ENCODE measurements at regions not wholly inside any gene's neighbourhood (a gene's known extent, or its start where the extent isn't known, plus 50 kb on each side); places are given as distances from the start of the nearest gene placed in this dataset.

DNA sequence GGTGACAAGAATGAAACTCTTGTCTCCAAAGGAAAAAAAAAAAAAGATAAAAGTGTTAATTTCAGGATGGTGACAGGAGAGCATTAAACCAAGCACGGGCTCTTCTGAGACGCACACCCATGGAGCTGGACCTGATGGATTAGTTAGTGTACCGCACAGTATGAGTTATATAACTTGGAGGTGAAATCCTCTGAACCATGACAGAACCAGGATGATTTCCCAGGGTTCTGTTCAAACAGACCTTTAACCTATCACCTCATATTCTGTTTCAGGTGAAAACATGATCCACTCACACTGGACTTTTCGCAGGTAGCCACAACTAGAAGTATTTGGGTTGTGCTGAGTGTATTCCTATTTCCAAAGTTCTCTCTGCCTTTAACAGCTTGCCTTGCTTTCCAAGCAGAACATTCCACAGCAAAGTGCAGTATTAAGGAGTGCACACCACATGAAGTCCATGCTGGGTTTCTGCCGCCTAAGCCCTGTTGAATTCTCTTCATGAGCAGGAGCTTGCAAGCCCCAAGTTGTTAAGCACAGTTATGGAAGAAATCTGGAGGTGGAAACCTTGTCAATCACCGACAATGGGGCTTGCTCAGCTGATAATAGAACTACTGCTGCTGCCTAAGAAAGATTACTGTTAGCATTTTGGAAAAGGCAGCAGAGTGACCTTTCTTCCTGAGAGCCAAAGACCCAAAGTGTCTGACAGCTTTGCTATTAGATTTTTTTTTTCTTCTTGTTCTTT is 461.7 kb downstream of the TLE1 start:
- Histone ChIP-seq H3K4me1 (ENCODE audit: control insufficient read depth in 3 of 3, insufficient read depth in 3 of 3, low read length in 3 of 3) (no peaks in the 10 kb centered on the region), H3K27me3 (ENCODE audit: control insufficient read depth in 3 of 3, insufficient read depth in 3 of 3, low read length in 3 of 3) (no peaks in the 10 kb centered on the region), H3K27ac (ENCODE audit: low read depth, low read length) (no peak overlapping the region), H3K36me3 (ENCODE audit: control insufficient read depth in 3 of 3, insufficient read depth in 3 of 3, low read length in 3 of 3) (no peaks in the 10 kb centered on the region), H3K9me3 (ENCODE audit: control insufficient read depth in 3 of 3, low read length in 3 of 3) (no peaks in the 10 kb centered on the region), H3K9ac (ENCODE audit: low read depth in 1 of 3, low read length in 3 of 3) (no peak overlapping the region), H3K4me3 (ENCODE audit: low read length in 3 of 3) (no peak overlapping the region)

DNA sequence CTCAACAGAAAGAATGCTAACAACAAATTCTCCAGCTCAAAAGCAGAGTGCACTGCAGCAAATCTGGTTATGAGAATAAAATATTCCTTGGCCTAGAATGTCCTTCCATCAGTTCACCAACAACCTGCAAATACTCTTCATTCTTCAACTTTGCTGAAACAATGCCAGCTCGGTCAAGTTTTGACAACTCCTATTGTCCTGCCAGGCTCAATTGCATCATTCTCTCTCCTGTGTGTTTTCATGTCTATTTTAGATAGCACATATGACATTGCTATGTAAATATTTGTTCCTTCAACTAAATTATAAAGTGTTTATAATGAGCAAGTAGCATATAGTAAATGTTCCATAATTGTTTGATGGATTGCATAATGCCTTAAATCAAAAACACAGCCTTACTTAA is 463.8 kb downstream of the TLE1 start:
- no peaks in the 10 kb centered on the region for H3K4me1 ChIP-seq (ENCODE audit: control insufficient read depth in 3 of 3, insufficient read depth in 3 of 3, low read length in 3 of 3)
- H3K9ac ChIP-seq (ENCODE audit: low read depth in 1 of 3, low read length in 3 of 3), result no peak overlapping the region
- H3K4me3 ChIP-seq (ENCODE audit: low read length in 3 of 3), result no peak overlapping the region
- no peaks in the 10 kb centered on the region for H3K9me3 ChIP-seq (ENCODE audit: control insufficient read depth in 3 of 3, low read length in 3 of 3)
- no peak overlapping the region for H3K27ac ChIP-seq (ENCODE audit: low read depth, low read length)
- H3K36me3 ChIP-seq (ENCODE audit: control insufficient read depth in 3 of 3, insufficient read depth in 3 of 3, low read length in 3 of 3), result no peaks in the 10 kb centered on the region
- H3K27me3 ChIP-seq (ENCODE audit: control insufficient read depth in 3 of 3, insufficient read depth in 3 of 3, low read length in 3 of 3), result no peaks in the 10 kb centered on the region

DNA sequence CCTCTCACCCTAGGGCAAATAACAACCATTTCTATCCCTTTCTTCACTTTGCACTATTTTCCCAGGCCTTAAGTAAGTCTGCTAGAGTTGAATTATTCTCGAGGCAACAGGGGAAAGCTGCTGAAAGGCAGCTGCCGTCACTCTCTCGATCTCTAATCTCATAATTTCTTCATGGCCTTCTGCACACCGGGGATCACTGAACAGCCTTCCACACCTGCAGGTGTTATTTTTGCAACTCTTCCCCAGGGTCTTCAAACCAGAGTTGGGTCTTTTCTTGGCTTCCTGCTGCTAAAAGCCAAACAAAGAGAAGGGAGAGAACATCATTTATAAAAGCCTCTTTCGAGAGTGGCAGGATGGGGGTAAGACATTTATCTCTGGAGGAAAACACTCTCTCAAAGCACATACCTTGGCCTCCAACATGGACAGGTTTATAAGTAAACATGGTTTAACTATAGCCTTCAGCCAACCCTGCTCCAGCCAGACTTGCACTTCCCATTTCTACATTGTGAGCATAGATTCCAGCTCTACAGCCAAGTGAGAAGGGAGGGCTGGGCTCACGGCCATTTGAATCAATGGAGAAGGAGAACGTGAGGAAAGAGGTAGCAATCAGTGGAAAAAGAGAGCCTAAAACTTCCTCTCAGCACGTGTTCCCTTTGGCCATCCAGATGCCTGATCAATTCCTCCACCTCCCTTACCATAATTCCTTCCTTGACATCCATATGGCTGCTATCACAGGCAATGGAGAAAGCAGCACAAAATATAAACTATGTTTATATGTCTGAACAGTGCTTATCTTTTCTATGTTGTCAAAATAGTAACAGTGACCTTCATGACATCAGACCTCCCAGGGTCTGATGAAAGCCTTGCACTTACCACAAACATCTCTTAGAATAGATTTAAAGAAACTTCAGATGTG is 464.9 kb downstream of the TLE1 start:
- H3K9me3 ChIP-seq (ENCODE audit: control insufficient read depth in 3 of 3, low read length in 3 of 3), result no peaks in the 10 kb centered on the region
- no peaks in the 10 kb centered on the region for H3K27me3 ChIP-seq (ENCODE audit: control insufficient read depth in 3 of 3, insufficient read depth in 3 of 3, low read length in 3 of 3)

DNA sequence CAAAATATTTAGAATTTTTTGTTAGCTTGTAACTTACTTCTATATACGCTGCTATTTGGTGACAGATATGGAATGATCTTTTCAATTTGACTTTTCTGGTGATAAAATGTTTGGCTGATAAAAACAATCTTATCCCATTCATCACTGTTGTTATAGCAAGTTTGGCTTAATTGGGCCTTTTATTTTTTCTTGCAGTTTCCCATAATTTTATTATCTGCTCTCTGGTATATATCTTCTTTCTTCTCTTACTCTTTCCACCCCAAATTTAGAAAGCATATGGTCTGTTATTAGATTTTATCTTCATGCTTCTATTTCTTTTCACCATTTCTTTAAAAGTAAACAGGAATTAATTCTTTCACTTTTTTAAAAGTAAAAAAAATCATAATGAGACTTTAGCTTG is 474.4 kb downstream of the TLE1 start:
- H3K9me3 ChIP-seq (ENCODE audit: control insufficient read depth in 3 of 3, low read length in 3 of 3), result no peaks in the 10 kb centered on the region
- no peaks in the 10 kb centered on the region for H3K36me3 ChIP-seq (ENCODE audit: control insufficient read depth in 3 of 3, insufficient read depth in 3 of 3, low read length in 3 of 3)
- no peak overlapping the region for H3K27ac ChIP-seq (ENCODE audit: low read depth, low read length)
- H3K4me3 ChIP-seq (ENCODE audit: low read length in 3 of 3), result no peak overlapping the region
- H3K27me3 ChIP-seq (ENCODE audit: control insufficient read depth in 3 of 3, insufficient read depth in 3 of 3, low read length in 3 of 3), result no peaks in the 10 kb centered on the region
- H3K4me1 ChIP-seq (ENCODE audit: control insufficient read depth in 3 of 3, insufficient read depth in 3 of 3, low read length in 3 of 3), result no peaks in the 10 kb centered on the region
- H3K9ac ChIP-seq (ENCODE audit: low read depth in 1 of 3, low read length in 3 of 3), result no peak overlapping the region

More for the DNA sequence above, 464.9 kb downstream of the TLE1 start:
- no peak overlapping the region for H3K9ac ChIP-seq (ENCODE audit: low read depth in 1 of 3, low read length in 3 of 3)
- no peaks in the 10 kb centered on the region for H3K4me1 ChIP-seq (ENCODE audit: control insufficient read depth in 3 of 3, insufficient read depth in 3 of 3, low read length in 3 of 3)
- H3K27ac ChIP-seq (ENCODE audit: low read depth, low read length), result no peak overlapping the region
- H3K4me3 ChIP-seq (ENCODE audit: low read length in 3 of 3), result no peak overlapping the region
- no peaks in the 10 kb centered on the region for H3K36me3 ChIP-seq (ENCODE audit: control insufficient read depth in 3 of 3, insufficient read depth in 3 of 3, low read length in 3 of 3)

DNA sequence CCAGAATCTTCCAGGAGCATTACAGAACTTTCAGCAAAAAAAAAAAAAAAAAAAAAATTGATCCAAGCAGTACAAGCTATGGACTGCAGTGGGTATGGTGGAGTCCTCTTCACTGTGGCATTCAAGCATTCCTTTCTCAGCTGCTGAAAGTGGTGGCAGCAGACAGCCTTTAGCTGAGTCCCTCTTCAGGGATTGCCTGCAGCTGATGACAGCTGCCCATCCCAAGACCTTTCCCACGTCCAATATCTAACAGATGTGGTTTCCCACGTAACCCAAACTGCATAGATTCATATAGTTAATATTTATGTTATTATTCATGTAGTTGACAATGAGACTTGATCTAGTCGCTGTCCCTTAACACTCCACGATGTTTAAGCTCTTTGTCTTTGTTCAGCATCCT is 475.9 kb downstream of the TLE1 start:
- Histone ChIP-seq H3K4me3 (ENCODE audit: low read length in 3 of 3) (no peak overlapping the region), H3K27me3 (ENCODE audit: control insufficient read depth in 3 of 3, insufficient read depth in 3 of 3, low read length in 3 of 3) (no peaks in the 10 kb centered on the region), H3K27ac (ENCODE audit: low read depth, low read length) (no peak overlapping the region), H3K36me3 (ENCODE audit: control insufficient read depth in 3 of 3, insufficient read depth in 3 of 3, low read length in 3 of 3) (no peaks in the 10 kb centered on the region), H3K4me1 (ENCODE audit: control insufficient read depth in 3 of 3, insufficient read depth in 3 of 3, low read length in 3 of 3) (no peaks in the 10 kb centered on the region), H3K9me3 (ENCODE audit: control insufficient read depth in 3 of 3, low read length in 3 of 3) (no peaks in the 10 kb centered on the region), H3K9ac (ENCODE audit: low read depth in 1 of 3, low read length in 3 of 3) (no peak overlapping the region)

DNA sequence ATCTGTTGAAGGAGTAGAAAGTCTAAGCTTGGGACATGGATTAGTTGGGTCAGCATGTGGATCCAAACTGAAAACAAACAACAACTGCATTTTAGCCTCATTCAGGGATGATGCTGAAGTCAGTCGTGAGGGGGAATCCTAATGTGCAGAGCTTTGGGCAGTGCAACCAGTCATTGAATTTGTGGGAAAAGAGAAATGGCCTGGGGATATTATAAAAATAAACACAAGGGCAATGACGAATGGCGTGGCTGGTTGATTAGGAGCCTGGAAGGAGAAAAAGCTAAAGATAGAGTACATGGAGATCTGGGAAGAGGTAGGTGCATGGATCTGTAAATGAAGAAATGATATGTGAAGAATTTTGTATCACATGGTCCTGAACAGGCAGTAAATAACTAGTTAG is 477.6 kb downstream of the TLE1 start:
- H3K9ac ChIP-seq (ENCODE audit: low read depth in 1 of 3, low read length in 3 of 3), result no peak overlapping the region
- H3K4me1 ChIP-seq (ENCODE audit: control insufficient read depth in 3 of 3, insufficient read depth in 3 of 3, low read length in 3 of 3), result no peaks in the 10 kb centered on the region
- H3K4me3 ChIP-seq (ENCODE audit: low read length in 3 of 3), result no peak overlapping the region
- H3K27me3 ChIP-seq (ENCODE audit: control insufficient read depth in 3 of 3, insufficient read depth in 3 of 3, low read length in 3 of 3), result no peaks in the 10 kb centered on the region
- H3K27ac ChIP-seq (ENCODE audit: low read depth, low read length), result no peak overlapping the region
- no peaks in the 10 kb centered on the region for H3K36me3 ChIP-seq (ENCODE audit: control insufficient read depth in 3 of 3, insufficient read depth in 3 of 3, low read length in 3 of 3)
- no peaks in the 10 kb centered on the region for H3K9me3 ChIP-seq (ENCODE audit: control insufficient read depth in 3 of 3, low read length in 3 of 3)

DNA sequence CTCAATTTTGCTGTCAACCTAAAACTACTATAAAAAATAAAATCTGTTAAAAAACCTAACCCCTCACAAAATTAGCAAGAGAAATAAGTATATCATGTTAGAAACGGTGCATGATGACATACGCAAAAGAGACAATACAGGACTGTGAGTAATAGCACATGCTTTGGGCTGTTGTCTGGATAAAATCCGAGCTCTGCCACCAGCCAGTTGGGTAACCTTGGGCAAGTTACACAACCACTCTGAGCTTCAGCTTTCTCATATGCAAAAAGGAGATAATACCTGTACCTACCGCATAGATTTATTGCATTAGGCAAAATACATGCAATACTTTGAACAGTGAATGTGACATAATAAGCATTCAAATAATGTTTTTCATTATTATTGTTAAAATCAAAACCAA is 481.7 kb downstream of the TLE1 start:
- no peaks in the 10 kb centered on the region for H3K27me3 ChIP-seq (ENCODE audit: control insufficient read depth in 3 of 3, insufficient read depth in 3 of 3, low read length in 3 of 3)
- no peak overlapping the region for H3K27ac ChIP-seq (ENCODE audit: low read depth, low read length)
- no peak overlapping the region for H3K9ac ChIP-seq (ENCODE audit: low read depth in 1 of 3, low read length in 3 of 3)
- H3K4me3 ChIP-seq (ENCODE audit: low read length in 3 of 3), result no peak overlapping the region
- no peaks in the 10 kb centered on the region for H3K36me3 ChIP-seq (ENCODE audit: control insufficient read depth in 3 of 3, insufficient read depth in 3 of 3, low read length in 3 of 3)
- H3K9me3 ChIP-seq (ENCODE audit: control insufficient read depth in 3 of 3, low read length in 3 of 3), result no peaks in the 10 kb centered on the region
- H3K4me1 ChIP-seq (ENCODE audit: control insufficient read depth in 3 of 3, insufficient read depth in 3 of 3, low read length in 3 of 3), result no peaks in the 10 kb centered on the region

DNA sequence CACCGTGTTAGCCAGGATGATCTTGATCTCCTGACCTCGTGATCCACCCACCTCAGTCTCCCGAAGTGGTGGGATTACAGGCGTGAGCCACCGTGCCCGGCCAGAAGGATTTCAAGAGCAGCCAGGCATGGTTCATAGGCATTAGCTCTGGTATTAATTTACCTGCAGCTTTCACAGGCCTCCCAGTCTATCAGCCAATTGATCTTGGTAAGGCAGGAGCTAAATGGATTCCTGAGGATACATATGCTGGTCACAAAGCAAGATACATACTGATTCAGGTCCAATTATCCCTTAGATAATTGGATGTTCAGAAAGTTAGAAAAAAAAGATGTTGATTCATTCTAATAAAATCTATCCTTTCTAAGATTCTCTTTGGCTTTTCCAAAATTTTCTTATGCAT is 487.1 kb downstream of the TLE1 start:
- Histone ChIP-seq H3K4me3 (ENCODE audit: low read length in 3 of 3) (no peak overlapping the region), H3K27me3 (ENCODE audit: control insufficient read depth in 3 of 3, insufficient read depth in 3 of 3, low read length in 3 of 3) (no peaks in the 10 kb centered on the region), H3K9me3 (ENCODE audit: control insufficient read depth in 3 of 3, low read length in 3 of 3) (no peaks in the 10 kb centered on the region), H3K9ac (ENCODE audit: low read depth in 1 of 3, low read length in 3 of 3) (no peak overlapping the region), H3K36me3 (ENCODE audit: control insufficient read depth in 3 of 3, insufficient read depth in 3 of 3, low read length in 3 of 3) (no peaks in the 10 kb centered on the region), H3K4me1 (ENCODE audit: control insufficient read depth in 3 of 3, insufficient read depth in 3 of 3, low read length in 3 of 3) (no peaks in the 10 kb centered on the region), H3K27ac (ENCODE audit: low read depth, low read length) (no peak overlapping the region)

DNA sequence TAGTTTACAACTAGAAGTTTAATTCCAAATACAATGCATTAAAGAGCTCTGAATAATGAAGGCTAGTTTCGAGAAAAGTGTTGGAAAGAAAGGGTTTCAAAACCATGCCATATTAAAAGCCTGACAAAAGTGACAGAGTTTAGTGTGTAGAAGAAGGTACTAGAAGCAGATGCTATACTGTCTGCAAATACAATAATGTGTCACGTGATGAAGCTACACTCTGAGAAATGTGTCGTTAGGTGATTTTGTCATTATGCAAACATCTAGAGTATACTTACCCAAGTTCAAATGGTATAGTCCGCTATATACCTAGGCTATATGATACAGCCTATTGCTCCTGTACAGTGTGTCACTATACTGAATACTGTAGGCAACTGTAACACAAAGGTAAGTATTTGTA is 494.1 kb downstream of the TLE1 start:
- Histone ChIP-seq H3K9me3 (ENCODE audit: control insufficient read depth in 3 of 3, low read length in 3 of 3) (no peaks in the 10 kb centered on the region), H3K27ac (ENCODE audit: low read depth, low read length) (no peak overlapping the region), H3K27me3 (ENCODE audit: control insufficient read depth in 3 of 3, insufficient read depth in 3 of 3, low read length in 3 of 3) (no peaks in the 10 kb centered on the region), H3K4me3 (ENCODE audit: low read length in 3 of 3) (no peak overlapping the region), H3K9ac (ENCODE audit: low read depth in 1 of 3, low read length in 3 of 3) (no peak overlapping the region), H3K36me3 (ENCODE audit: control insufficient read depth in 3 of 3, insufficient read depth in 3 of 3, low read length in 3 of 3) (no peaks in the 10 kb centered on the region), H3K4me1 (ENCODE audit: control insufficient read depth in 3 of 3, insufficient read depth in 3 of 3, low read length in 3 of 3) (no peaks in the 10 kb centered on the region)
